ENCODE measurements at regions not wholly inside any gene's neighbourhood (a gene's known extent, or its start where the extent isn't known, plus 50 kb on each side); places are given as distances from the start of the nearest gene placed in this dataset.

DNA sequence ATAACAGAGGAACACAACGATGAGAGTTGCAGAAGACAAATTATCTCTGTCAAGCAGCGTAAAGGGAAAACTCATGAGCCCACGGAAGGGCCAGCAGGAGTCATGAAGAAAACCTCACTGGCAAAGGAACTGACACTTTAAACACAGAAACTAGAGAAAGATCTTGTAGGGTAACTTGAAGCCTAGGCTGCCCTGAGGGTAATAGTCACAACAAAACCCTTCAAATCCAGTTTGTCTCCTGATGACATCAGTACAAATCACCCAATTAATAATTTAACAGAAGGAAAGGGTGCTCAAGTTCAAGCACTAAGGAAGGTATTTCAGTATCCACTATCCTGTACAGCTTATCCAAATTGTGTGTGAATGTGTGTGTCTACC is 549.1 kb downstream of the MTRR start:
- no peaks in the 10 kb centered on the region for H3K36me3 Mint-ChIP-seq (ENCODE audit: unreplicated experiment)
- no peak for DNase-seq
- TF ChIP-seq, protein P1, sequence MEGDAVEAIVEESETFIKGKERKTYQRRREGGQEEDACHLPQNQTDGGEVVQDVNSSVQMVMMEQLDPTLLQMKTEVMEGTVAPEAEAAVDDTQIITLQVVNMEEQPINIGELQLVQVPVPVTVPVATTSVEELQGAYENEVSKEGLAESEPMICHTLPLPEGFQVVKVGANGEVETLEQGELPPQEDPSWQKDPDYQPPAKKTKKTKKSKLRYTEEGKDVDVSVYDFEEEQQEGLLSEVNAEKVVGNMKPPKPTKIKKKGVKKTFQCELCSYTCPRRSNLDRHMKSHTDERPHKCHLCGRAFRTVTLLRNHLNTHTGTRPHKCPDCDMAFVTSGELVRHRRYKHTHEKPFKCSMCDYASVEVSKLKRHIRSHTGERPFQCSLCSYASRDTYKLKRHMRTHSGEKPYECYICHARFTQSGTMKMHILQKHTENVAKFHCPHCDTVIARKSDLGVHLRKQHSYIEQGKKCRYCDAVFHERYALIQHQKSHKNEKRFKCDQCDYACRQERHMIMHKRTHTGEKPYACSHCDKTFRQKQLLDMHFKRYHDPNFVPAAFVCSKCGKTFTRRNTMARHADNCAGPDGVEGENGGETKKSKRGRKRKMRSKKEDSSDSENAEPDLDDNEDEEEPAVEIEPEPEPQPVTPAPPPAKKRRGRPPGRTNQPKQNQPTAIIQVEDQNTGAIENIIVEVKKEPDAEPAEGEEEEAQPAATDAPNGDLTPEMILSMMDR (IDR thresholded peaks at IDR 0.05; ENCODE audit: partially characterized antibody, unreplicated experiment), result no peak
- H3K27me3 Mint-ChIP-seq (ENCODE audit: unreplicated experiment), result no peaks in the 10 kb centered on the region
- H3K4me3 Mint-ChIP-seq (ENCODE audit: unreplicated experiment), result no peak overlapping the region
- no peak overlapping the region for H3K27ac Mint-ChIP-seq (ENCODE audit: unreplicated experiment)
- H3K9me3 Mint-ChIP-seq (ENCODE audit: unreplicated experiment), result no peaks in the 10 kb centered on the region
- H3K4me1 Mint-ChIP-seq (ENCODE audit: low read depth, unreplicated experiment), result peaks cover 14% of the 10 kb centered on the region

- H3K9me3 Mint-ChIP-seq (ENCODE audit: unreplicated experiment), result no peaks in the 10 kb centered on the region
These were observed 561.1 kb downstream of the MTRR start for GRCh38 chr5:8429778-8430758.

DNA sequence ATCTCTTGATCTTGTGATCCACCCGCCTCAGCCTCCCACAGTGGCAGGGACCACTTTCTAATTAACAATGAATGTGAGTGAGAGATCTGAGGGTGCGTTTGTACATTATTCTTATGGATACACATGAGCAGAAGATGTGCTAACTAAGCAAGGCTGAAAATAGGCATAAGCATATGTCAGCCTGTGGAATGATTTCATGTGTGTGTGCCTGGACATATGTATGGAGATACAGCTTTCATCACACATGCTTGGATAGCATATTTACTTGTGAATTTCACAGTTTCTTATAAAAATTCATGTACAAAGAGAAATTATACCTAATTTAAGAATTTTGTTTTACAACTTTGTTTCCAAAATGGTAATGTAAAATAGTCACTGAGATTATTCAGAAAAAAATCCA is 565.6 kb downstream of the MTRR start:
- no peak overlapping the region for H3K4me3 Mint-ChIP-seq (ENCODE audit: unreplicated experiment)
- DNase-seq, result no peak
- H3K36me3 Mint-ChIP-seq (ENCODE audit: unreplicated experiment), result peaks cover 5% of the 10 kb centered on the region
- H3K27me3 Mint-ChIP-seq (ENCODE audit: unreplicated experiment), result peaks cover 1% of the 10 kb centered on the region
- H3K9me3 Mint-ChIP-seq (ENCODE audit: unreplicated experiment), result no peaks in the 10 kb centered on the region
- no peak overlapping the region for H3K27ac Mint-ChIP-seq (ENCODE audit: unreplicated experiment)
- TF ChIP-seq, protein P1 (IDR thresholded peaks at IDR 0.05; ENCODE audit: partially characterized antibody, unreplicated experiment), result no peak
- H3K4me1 Mint-ChIP-seq (ENCODE audit: low read depth, unreplicated experiment), result no peaks in the 10 kb centered on the region

More at GRCh38 chr5:8429778-8430758, 561.1 kb downstream of the MTRR start:
- H3K27ac Mint-ChIP-seq (ENCODE audit: unreplicated experiment), result no peak overlapping the region
- TF ChIP-seq, protein P1 (IDR thresholded peaks at IDR 0.05; ENCODE audit: partially characterized antibody, unreplicated experiment), result no peak
- H3K4me1 Mint-ChIP-seq (ENCODE audit: low read depth, unreplicated experiment), result no peaks in the 10 kb centered on the region
- H3K36me3 Mint-ChIP-seq (ENCODE audit: unreplicated experiment), result peaks cover 14% of the 10 kb centered on the region
- DNase-seq, result no peak
- H3K4me3 Mint-ChIP-seq (ENCODE audit: unreplicated experiment), result no peak overlapping the region
- peaks cover 1% of the 10 kb centered on the region for H3K27me3 Mint-ChIP-seq (ENCODE audit: unreplicated experiment)

GRCh38 chr5:8436924-8437323 is 568.0 kb downstream of the MTRR start:
- peaks cover 6% of the 10 kb centered on the region for H3K36me3 Mint-ChIP-seq (ENCODE audit: unreplicated experiment)
- H3K9me3 Mint-ChIP-seq (ENCODE audit: unreplicated experiment), result peaks cover 1% of the 10 kb centered on the region
- peaks cover 1% of the 10 kb centered on the region for H3K27me3 Mint-ChIP-seq (ENCODE audit: unreplicated experiment)
- TF ChIP-seq, protein P1 (IDR thresholded peaks at IDR 0.05; ENCODE audit: partially characterized antibody, unreplicated experiment), result no peak
- H3K27ac Mint-ChIP-seq (ENCODE audit: unreplicated experiment), result no peak overlapping the region
- H3K4me3 Mint-ChIP-seq (ENCODE audit: unreplicated experiment), result no peak overlapping the region
- no peaks in the 10 kb centered on the region for H3K4me1 Mint-ChIP-seq (ENCODE audit: low read depth, unreplicated experiment)
- DNase-seq, result no peak

DNA sequence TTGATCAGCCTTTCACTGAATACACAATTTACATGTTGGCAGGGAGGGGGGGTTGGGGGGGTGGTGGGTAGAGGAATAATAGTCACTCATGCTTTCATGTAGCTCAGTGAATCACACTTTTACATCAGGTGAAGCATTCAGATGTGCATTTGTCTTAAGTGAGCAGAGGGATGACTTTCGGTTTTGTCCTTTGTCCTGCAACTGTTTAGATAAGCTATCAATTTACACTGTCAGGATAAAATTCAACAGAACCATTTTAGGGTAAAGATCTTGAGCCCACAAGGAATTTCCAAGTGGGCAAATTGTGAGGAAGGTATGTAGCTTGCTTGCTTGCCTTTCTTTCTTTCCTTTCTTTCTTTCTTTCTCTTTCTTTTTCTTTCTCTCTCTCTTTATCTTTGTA is 576.2 kb downstream of the MTRR start:
- no peak overlapping the region for H3K4me3 Mint-ChIP-seq (ENCODE audit: unreplicated experiment)
- no peaks in the 10 kb centered on the region for H3K4me1 Mint-ChIP-seq (ENCODE audit: low read depth, unreplicated experiment)
- H3K27me3 Mint-ChIP-seq (ENCODE audit: unreplicated experiment), result no peaks in the 10 kb centered on the region
- TF ChIP-seq, protein P1 (IDR thresholded peaks at IDR 0.05; ENCODE audit: partially characterized antibody, unreplicated experiment), result no peak
- no peak overlapping the region for H3K27ac Mint-ChIP-seq (ENCODE audit: unreplicated experiment)
- no peak for DNase-seq
- H3K9me3 Mint-ChIP-seq (ENCODE audit: unreplicated experiment), result peaks cover 1% of the 10 kb centered on the region
- no peaks in the 10 kb centered on the region for H3K36me3 Mint-ChIP-seq (ENCODE audit: unreplicated experiment)
